HUES48 (cell line): ENCODE measurements at regions not wholly inside any gene's neighbourhood (a gene's known extent, or its start where the extent isn't known, plus 50 kb on each side); places are given as distances from the start of the nearest gene placed in this dataset.

Experiments used
- H3K27ac ChIP-seq: one replicate; pipeline ENCODE4 v1.7.0; 2013; ENCODE audit warnings: low read depth, low read length, inconsistent platforms
- H3K27me3 ChIP-seq: 2 replicates; pipeline ENCODE4 v1.6.1; 2013; ENCODE audit warnings: mild to moderate bottlenecking, low read length; ENCODE audit not compliant: control insufficient read depth, insufficient read depth
- H3K36me3 ChIP-seq: 2 replicates; pipeline ENCODE4 v1.6.1; 2013; ENCODE audit warnings: low read length; ENCODE audit not compliant: control insufficient read depth, insufficient read depth
- H3K4me1 ChIP-seq: 2 replicates; pipeline ENCODE4 v1.6.1; 2013; ENCODE audit warnings: mild to moderate bottlenecking, low read length; ENCODE audit not compliant: control insufficient read depth, insufficient read depth
- H3K4me3 ChIP-seq: 2 replicates; pipeline ENCODE4 v1.5.1; 2013; ENCODE audit warnings: mild to moderate bottlenecking, low read depth, low read length
- H3K9ac ChIP-seq: 2 replicates; pipeline ENCODE4 v1.6.1; 2013; ENCODE audit warnings: mild to moderate bottlenecking, low read depth, low read length, moderate library complexity
- H3K9me3 ChIP-seq: 2 replicates; pipeline ENCODE4 v1.6.1; 2013; ENCODE audit warnings: low read length; ENCODE audit not compliant: control insufficient read depth, insufficient read depth

GRCh38 chr20:39468703-39469102 is 506.6 kb downstream of the DHX35 start:
- Histone ChIP-seq H3K4me3 (no peak overlapping the region), H3K27ac (no peak overlapping the region), H3K9ac (no peak overlapping the region), H3K27me3 (no peaks in the 10 kb centered on the region), H3K9me3 (no peaks in the 10 kb centered on the region), H3K4me1 (no peaks in the 10 kb centered on the region), H3K36me3 (no peaks in the 10 kb centered on the region)

- Histone ChIP-seq H3K4me1 (no peaks in the 10 kb centered on the region), H3K27me3 (no peaks in the 10 kb centered on the region), H3K9ac (no peak overlapping the region), H3K27ac (no peak overlapping the region), H3K36me3 (no peaks in the 10 kb centered on the region), H3K9me3 (no peaks in the 10 kb centered on the region), H3K4me3 (no peak overlapping the region)
Observed at GRCh38 chr20:39464238-39464637, 502.1 kb downstream of the DHX35 start.

GRCh38 chr20:39462416-39462945 is 500.3 kb downstream of the DHX35 start:
- Histone ChIP-seq H3K4me1 (no peaks in the 10 kb centered on the region), H3K36me3 (no peaks in the 10 kb centered on the region), H3K27ac (no peak overlapping the region), H3K4me3 (no peak overlapping the region), H3K9me3 (no peaks in the 10 kb centered on the region), H3K9ac (no peak overlapping the region), H3K27me3 (no peaks in the 10 kb centered on the region)

- no peak overlapping the region for H3K4me3 ChIP-seq
- H3K9ac ChIP-seq: no peak overlapping the region
- no peaks in the 10 kb centered on the region for H3K36me3 ChIP-seq
- H3K27me3 ChIP-seq: no peaks in the 10 kb centered on the region
- H3K9me3 ChIP-seq: no peaks in the 10 kb centered on the region
- H3K27ac ChIP-seq: no peak overlapping the region
- H3K4me1 ChIP-seq: peaks cover 5% of the 10 kb centered on the region; the same call in 1 of the 2 replicates
Observed at GRCh38 chr20:39458452-39458851, 496.3 kb downstream of the DHX35 start.

- peaks cover 5% of the 10 kb centered on the region; the same call in 1 of the 2 replicates for H3K4me1 ChIP-seq
- H3K27ac ChIP-seq: no peak overlapping the region
- H3K36me3 ChIP-seq: no peaks in the 10 kb centered on the region
- H3K9ac ChIP-seq: no peak overlapping the region
- H3K27me3 ChIP-seq: no peaks in the 10 kb centered on the region
- H3K9me3 ChIP-seq: no peaks in the 10 kb centered on the region
- H3K4me3 ChIP-seq: no peak overlapping the region
Observed at GRCh38 chr20:39453890-39454289, 491.7 kb downstream of the DHX35 start.

- H3K36me3 ChIP-seq: no peaks in the 10 kb centered on the region
- no peaks in the 10 kb centered on the region for H3K9me3 ChIP-seq
- H3K4me3 ChIP-seq: no peak overlapping the region
- no peak overlapping the region for H3K27ac ChIP-seq
- H3K9ac ChIP-seq: no peak overlapping the region
- no peaks in the 10 kb centered on the region for H3K27me3 ChIP-seq
- peaks cover 5% of the 10 kb centered on the region; the same call in 1 of the 2 replicates for H3K4me1 ChIP-seq
Observed at GRCh38 chr20:39452583-39453340, 490.6 kb downstream of the DHX35 start.

- H3K27ac ChIP-seq: no peak overlapping the region
Observed at GRCh38 chr20:39451386-39451785, 489.2 kb downstream of the DHX35 start.

GRCh38 chr20:39446397-39446796 is 484.3 kb downstream of the DHX35 start:
- no peaks in the 10 kb centered on the region for H3K36me3 ChIP-seq
- H3K27me3 ChIP-seq: no peaks in the 10 kb centered on the region
- H3K9me3 ChIP-seq: no peaks in the 10 kb centered on the region

More at GRCh38 chr20:39451386-39451785, 489.2 kb downstream of the DHX35 start:
- Histone ChIP-seq H3K4me3 (no peak overlapping the region), H3K9me3 (no peaks in the 10 kb centered on the region), H3K36me3 (no peaks in the 10 kb centered on the region), H3K9ac (no peak overlapping the region), H3K4me1 (peaks cover 5% of the 10 kb centered on the region; the same call in 1 of the 2 replicates), H3K27me3 (no peaks in the 10 kb centered on the region)

GRCh38 chr20:39445095-39445494 is 483.0 kb downstream of the DHX35 start:
- no peak overlapping the region for H3K27ac ChIP-seq
- H3K9me3 ChIP-seq: no peaks in the 10 kb centered on the region
- no peak overlapping the region for H3K4me3 ChIP-seq
- no peaks in the 10 kb centered on the region for H3K27me3 ChIP-seq
- H3K36me3 ChIP-seq: no peaks in the 10 kb centered on the region
- no peaks in the 10 kb centered on the region for H3K4me1 ChIP-seq
- H3K9ac ChIP-seq: no peak overlapping the region

More at GRCh38 chr20:39446397-39446796, 484.3 kb downstream of the DHX35 start:
- Histone ChIP-seq H3K9ac (no peak overlapping the region), H3K4me3 (no peak overlapping the region), H3K27ac (no peak overlapping the region), H3K4me1 (no peaks in the 10 kb centered on the region)

- H3K36me3 ChIP-seq: no peaks in the 10 kb centered on the region
- no peaks in the 10 kb centered on the region for H3K4me1 ChIP-seq
- no peak overlapping the region for H3K9ac ChIP-seq
- no peak overlapping the region for H3K4me3 ChIP-seq
- H3K27ac ChIP-seq: no peak overlapping the region
- no peaks in the 10 kb centered on the region for H3K9me3 ChIP-seq
- H3K27me3 ChIP-seq: no peaks in the 10 kb centered on the region
Observed at GRCh38 chr20:39433466-39433865, 471.3 kb downstream of the DHX35 start.

- Histone ChIP-seq H3K27ac (no peak overlapping the region), H3K4me3 (no peak overlapping the region), H3K9me3 (no peaks in the 10 kb centered on the region), H3K36me3 (no peaks in the 10 kb centered on the region), H3K27me3 (no peaks in the 10 kb centered on the region), H3K4me1 (no peaks in the 10 kb centered on the region), H3K9ac (no peak overlapping the region)
Observed at GRCh38 chr20:39431091-39431880, 469.1 kb downstream of the DHX35 start.
